IPS-NIHi7 (cell line): ENCODE measurements at regions not wholly inside any gene's neighbourhood (a gene's known extent, or its start where the extent isn't known, plus 50 kb on each side); places are given as distances from the start of the nearest gene placed in this dataset.
A peak's percentile ranks its signal among the peaks of the same experiment; 100 is the strongest.

Source experiments
- DNase-seq: peaks from one replicate; pipeline ENCODE4 v3.0.0; 2012; ENCODE audit warnings: mixed read lengths; ENCODE audit errors: extremely low spot score

- no peak for DNase-seq
Observed at GRCh38 chr15:87357637-87358313, 898.8 kb downstream of the NTRK3 start.

- DNase-seq, result no peak
Observed at GRCh38 chr15:87355946-87356345, 900.6 kb downstream of the NTRK3 start.

DNA sequence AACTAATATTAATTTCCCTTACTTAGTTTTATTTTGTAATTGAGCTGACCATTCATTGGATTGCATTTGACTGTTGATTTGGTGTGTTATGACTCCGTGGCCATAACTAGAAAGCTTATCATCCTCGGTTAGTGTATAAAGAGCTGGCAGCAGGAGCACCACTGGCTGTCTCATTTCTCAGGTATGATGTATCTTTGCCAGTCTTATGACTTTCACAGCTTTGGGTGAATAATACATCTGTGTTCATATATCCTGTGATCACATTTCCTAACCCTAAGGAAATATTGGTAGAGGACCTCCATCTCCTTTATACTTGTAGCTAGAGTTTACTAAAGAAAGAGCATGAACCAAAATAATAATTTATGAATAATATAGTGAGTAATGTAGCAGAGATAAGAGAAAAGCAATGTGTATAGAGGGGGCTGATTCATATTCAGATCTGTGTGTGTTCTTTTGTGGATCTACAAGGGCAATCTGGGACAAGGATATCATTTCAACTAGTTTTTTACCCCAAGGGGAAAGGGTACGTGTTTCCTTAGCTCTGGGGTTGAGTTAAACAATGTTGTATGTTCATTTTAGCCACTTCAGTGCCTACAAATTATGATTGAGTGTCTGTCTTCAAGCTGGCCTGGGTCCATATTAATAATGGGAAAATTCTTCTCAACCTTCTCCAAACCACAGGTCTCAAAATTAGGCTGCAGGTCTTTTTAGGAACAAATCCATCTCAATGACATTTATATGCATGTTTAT, 901.7 kb downstream of the NTRK3 start:
- DNase-seq, result no peak

GRCh38 chr15:87349181-87349580, 907.4 kb downstream of the NTRK3 start:
- no peak for DNase-seq

DNA sequence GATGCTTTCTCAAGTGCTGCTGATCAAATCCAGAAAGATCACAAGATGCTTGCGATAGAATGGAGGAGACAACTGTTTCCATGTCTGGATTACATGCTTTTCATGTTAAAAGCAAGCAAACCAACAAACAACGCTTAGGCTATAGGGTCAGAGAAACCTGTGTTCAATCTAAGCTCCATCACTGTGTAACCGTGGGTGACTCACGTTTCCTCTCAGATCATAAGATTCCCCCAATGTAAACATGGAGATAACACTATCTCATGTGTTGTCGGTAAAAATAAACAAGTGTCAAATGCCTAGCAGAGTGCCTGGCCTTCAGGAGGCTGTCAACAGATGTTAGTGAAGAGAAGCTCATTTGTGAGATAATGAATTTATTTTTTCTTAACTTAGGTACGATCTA, 907.8 kb downstream of the NTRK3 start:
- DNase-seq, result peak; percentile 20

DNA sequence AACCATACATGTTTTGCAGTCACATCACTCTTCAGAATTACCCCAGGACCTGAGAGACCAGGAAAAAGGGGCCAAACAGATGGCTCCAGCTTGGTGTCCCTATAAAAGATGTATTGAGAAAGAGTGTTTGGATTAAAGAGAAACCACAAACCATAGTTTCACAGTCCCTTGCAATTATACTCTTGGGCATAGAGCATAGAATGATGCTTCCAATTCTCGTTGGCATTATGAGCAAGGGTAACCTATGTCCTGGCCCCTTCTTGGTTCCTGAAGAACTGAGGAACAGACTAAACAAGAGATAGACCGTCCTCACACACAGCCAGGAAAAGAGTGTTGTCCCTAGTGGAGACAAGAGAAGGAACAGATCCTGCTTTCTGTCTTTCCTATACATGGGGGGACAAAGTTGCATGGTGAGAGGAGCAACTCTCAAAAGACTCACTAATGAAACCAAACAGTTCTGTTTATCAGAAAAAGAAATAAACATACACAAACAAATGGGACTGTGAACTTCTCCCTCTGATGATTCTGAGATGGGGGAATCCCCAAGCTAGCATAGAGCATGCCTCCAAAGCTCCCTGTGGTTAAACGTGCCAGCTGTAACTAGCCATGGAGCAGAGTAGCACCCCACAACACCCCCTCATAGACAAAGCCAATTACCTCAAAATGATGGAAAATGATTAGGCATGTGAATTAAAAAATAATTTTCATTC, 908.6 kb downstream of the NTRK3 start:
- peak; percentile 20 for DNase-seq

DNA sequence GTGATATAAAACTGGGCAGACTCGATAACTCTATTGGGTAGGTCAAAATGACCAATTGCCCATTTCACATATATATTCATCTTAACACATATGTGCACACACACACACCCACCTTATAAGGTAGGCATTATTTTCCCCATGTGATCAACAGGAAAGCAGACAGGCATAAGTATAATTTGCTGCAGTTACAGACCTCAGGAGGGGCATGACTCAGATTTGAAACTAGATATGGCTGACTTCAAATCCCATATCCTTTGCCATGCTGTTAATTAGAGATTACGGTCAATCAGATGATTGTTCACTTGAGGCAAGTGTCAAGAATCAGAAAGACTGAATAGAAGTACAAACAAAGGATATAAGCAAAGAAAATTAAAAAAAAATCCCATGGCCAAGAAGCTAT, 910.6 kb downstream of the NTRK3 start:
- no peak for DNase-seq

- DNase-seq, result no peak
Observed at GRCh38 chr15:87343966-87344365, 912.6 kb downstream of the NTRK3 start.

DNA sequence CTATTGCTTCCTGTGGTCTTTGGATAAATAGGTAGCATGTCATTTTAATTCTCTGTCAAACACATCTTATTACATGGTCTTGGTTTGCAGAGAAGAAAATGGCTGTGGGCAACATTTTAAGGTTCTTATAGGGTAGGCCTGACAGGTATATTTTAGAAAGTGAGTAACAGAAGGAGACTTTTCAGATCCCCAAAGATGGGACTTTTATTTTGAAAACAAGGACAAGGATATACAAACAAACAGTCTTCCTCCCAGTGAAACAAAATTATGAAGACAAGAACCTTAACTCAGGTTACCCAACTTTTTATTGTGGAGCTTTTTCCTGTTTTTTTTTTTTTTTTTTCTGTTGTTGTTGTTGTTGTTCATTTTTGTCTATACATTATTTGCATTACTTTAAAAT, 916.2 kb downstream of the NTRK3 start:
- DNase-seq, result no peak

DNA sequence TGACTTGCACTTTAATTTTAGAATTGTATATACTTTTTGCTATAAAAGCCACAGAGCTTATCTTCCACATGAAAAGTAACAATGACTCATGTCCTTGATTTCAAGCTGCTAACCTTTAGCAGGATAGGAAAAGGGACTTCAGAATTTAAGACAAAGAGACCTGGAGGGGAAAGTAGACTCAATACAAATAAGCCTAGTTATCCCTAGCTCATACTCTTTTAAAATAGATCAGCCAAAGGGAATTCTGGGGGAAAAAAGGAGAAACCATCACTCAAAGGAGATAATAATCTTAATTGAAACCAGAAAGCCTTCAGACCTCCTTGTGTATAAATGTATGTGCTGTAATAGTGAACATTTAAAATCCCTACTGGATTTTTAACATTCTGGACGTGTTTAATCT, 930.3 kb downstream of the NTRK3 start:
- DNase-seq, result no peak

- no peak for DNase-seq
Observed at GRCh38 chr15:87322870-87323269, 933.7 kb downstream of the NTRK3 start.

- DNase-seq, result no peak
Observed at GRCh38 chr15:87322265-87322664, 934.3 kb downstream of the NTRK3 start.

GRCh38 chr15:87317900-87318299, 938.6 kb downstream of the NTRK3 start:
- DNase-seq, result no peak

- no peak for DNase-seq
Observed at GRCh38 chr15:87312221-87312620, 944.3 kb downstream of the NTRK3 start.

DNA sequence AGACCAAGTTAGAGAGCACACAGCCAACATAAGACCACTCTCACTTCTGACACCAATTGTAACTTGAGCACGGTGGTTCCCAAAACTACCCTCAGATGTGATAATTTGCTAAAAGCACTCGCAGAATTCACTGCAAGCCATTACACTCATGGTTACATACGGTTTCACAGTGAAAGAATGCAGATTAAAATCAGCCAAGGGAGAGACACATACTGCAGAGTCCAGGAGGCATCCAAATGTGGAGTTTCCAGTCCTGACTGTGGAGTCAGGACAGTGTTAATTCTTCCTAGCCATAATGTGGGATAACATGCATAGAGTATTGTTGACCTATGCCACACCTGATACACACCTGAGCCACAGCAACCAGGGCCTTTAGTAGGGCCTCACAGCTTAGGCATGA, 956.4 kb downstream of the NTRK3 start:
- no peak for DNase-seq

GRCh38 chr15:87294854-87295253, 961.7 kb downstream of the NTRK3 start:
- no peak for DNase-seq

DNA sequence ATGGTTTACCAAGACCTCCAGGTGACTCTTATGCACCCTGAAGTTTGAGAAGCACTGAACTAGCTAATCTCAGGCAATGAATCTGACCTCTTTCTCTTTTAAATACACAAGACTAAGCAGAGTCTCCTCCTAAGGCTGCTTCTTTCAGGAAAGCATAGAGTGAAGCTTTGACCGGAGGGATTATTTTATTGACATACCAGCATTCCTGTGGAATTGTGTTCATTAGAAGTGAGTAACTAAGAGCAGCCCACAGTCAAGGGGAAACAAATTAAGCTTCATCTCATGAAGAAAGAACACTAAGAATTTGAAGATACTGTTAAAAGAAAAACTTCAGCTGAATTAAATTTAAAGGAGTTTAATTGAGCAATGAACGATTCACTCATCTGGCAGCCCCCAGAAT, 963.5 kb downstream of the NTRK3 start:
- no peak for DNase-seq

GRCh38 chr15:87287156-87287555, 969.4 kb downstream of the NTRK3 start:
- no peak for DNase-seq

- DNase-seq, result no peak
Observed at GRCh38 chr15:87269566-87269965, 987.0 kb downstream of the NTRK3 start.

- DNase-seq, result no peak
Observed at GRCh38 chr15:87268675-87269074, 987.9 kb downstream of the NTRK3 start.

GRCh38 chr15:87267798-87268197, 988.7 kb downstream of the NTRK3 start:
- DNase-seq, result no peak

DNA sequence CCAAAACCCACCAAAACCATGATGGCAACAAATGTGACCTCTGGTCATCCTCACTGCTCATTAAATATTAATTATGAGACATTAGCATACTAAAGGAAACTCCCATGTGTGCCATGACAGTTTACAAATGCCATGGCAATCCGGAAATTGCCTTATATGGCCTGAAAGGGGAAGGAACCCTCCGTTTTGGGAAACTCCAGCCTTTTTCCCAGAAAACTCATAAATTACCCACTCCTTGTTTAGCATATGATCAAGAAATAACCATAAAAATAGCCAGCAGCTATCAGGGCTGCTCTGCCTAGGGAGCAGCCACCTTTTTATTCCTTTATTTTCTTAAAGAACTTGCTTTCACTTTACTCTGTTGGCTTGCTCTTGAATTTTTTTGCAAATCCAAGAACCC, 992.7 kb downstream of the NTRK3 start:
- no peak for DNase-seq

DNA sequence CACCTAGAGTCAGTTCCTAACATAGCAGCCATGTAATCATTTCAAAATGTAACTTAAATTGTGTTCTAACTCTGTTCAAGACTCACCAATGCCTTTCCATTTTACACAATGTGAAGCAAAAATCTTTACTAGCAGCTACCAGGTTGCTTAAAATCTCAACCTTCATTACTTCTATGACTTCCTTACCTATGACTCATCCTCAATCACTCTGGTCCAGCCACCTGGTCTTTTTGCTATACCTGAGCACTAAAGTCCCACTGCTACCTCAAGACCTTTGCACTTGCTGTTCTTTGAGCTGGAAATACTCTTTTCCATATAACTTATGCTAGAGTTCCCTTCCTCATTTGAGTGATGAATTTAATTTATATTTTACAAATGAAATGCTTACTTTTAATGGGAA, 993.2 kb downstream of the NTRK3 start:
- DNase-seq, result no peak
